Mesodermal cell (in vitro differentiated cells): ENCODE measurements at regions not wholly inside any gene's neighbourhood (a gene's known extent, or its start where the extent isn't known, plus 50 kb on each side); places are given as distances from the start of the nearest gene placed in this dataset.

ENCODE experiments used
- H3K27ac ChIP-seq: 2 replicates; pipeline ENCODE4 v1.7.0; 2013; ENCODE audit warnings: mild to moderate bottlenecking, low read depth, low read length, moderate library complexity; ENCODE audit not compliant: severe bottlenecking
- H3K36me3 ChIP-seq: 2 replicates; pipeline ENCODE4 v1.7.1; 2013; ENCODE audit warnings: mild to moderate bottlenecking, low read length, moderate library complexity; ENCODE audit not compliant: control insufficient read depth, insufficient read depth
- H3K4me1 ChIP-seq: one replicate; pipeline ENCODE4 v1.7.1; 2013; ENCODE audit warnings: mild to moderate bottlenecking, low read length; ENCODE audit not compliant: insufficient read depth, control insufficient read depth, poor library complexity, severe bottlenecking
- H3K4me3 ChIP-seq: 2 replicates; pipeline ENCODE4 v1.7.0; 2013; ENCODE audit warnings: low read length, control low read depth, mild to moderate bottlenecking; ENCODE audit not compliant: insufficient read depth, poor library complexity, severe bottlenecking; ENCODE audit errors: extremely low read depth
- H3K9me3 ChIP-seq: 2 replicates; pipeline ENCODE4 v1.7.1; 2013; ENCODE audit warnings: mild to moderate bottlenecking, low read length, moderate library complexity; ENCODE audit not compliant: control insufficient read depth
- WGBS, 2 experiments: methylation state at CpG; one replicate each; pipeline ENCODE4 v1.1.5; 2013; ENCODE audit warnings: missing lambda C conversion rate in 2 of 2; ENCODE audit not compliant: insufficient coverage in 2 of 2; 5-methylcytosine and 5-hydroxymethylcytosine counted together

DNA sequence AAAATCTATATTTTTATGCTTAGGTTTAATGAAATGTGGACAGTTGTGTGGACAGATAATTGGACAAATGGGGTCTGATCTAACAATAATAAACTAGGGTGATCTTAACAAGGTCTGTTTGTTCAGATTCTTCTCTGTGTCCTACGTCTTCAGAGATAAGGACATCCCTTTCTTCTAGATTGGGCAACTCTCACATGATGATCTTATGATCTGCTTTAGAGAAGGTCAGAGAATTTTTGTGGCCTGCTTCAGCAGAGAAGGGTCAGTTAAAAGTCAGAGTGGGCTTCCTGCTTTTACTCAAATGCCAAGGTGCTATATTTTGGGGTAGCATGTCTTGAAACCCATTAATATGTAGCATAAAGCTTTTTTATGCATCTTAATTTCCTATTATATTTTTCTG lies 63.8 kb upstream of the RGMB start:
- Histone ChIP-seq H3K4me1 (no peaks in the 10 kb centered on the region), H3K9me3 (no peaks in the 10 kb centered on the region), H3K27ac (no peak overlapping the region), H3K4me3 (no peak overlapping the region), H3K36me3 (no peaks in the 10 kb centered on the region)
- 67% methylated on average over 1 of the region's 1 CpG; no CpG with 5 or more reads in 1 of the 2 experiments for WGBS, 2 experiments

GRCh38 chr5:98713027-98713426 lies 60.4 kb upstream of the RGMB start:
- no peaks in the 10 kb centered on the region for H3K36me3 ChIP-seq
- H3K4me3 ChIP-seq, result no peak overlapping the region
- no peak overlapping the region for H3K27ac ChIP-seq

GRCh38 chr5:98713856-98714255 lies 59.6 kb upstream of the RGMB start:
- Histone ChIP-seq H3K4me3 (no peak overlapping the region), H3K4me1 (no peaks in the 10 kb centered on the region), H3K27ac (no peak overlapping the region), H3K9me3 (no peaks in the 10 kb centered on the region), H3K36me3 (no peaks in the 10 kb centered on the region)

More at GRCh38 chr5:98713027-98713426, 60.4 kb upstream of the RGMB start:
- Histone ChIP-seq H3K9me3 (no peaks in the 10 kb centered on the region), H3K4me1 (no peaks in the 10 kb centered on the region)

DNA sequence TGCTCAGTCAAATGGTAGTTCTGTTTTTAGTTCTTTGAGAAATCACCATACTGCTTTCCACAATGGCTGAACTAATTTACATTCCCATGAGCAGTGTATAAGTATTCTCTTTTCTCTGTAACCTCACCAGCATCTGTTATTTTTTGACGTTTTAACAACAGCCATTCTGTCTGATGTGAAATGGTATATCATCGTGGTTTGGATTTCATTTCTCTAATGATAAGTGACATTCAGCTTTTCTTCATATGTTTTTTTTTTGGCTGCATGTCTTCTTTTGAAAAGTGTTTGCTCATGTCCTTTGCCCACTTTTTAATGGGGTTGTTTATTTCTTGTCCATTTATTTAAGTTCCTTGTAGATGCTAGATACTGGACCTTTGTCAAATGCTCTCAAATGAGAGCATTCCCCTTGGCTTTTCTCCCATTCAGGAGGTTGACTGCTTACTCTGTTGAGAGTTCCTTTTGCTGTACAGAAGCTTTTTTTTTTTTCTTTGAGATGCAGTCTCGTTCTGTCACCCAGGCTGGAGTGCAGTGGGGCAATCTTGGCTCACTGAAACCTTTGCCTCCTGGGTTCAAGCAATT lies 58.7 kb upstream of the RGMB start:
- Histone ChIP-seq H3K9me3 (no peaks in the 10 kb centered on the region), H3K36me3 (no peaks in the 10 kb centered on the region), H3K4me3 (no peak overlapping the region), H3K27ac (no peak overlapping the region), H3K4me1 (no peaks in the 10 kb centered on the region)
- WGBS, 2 experiments, result no CpG with 5 or more reads among the region's 3 CpGs

DNA sequence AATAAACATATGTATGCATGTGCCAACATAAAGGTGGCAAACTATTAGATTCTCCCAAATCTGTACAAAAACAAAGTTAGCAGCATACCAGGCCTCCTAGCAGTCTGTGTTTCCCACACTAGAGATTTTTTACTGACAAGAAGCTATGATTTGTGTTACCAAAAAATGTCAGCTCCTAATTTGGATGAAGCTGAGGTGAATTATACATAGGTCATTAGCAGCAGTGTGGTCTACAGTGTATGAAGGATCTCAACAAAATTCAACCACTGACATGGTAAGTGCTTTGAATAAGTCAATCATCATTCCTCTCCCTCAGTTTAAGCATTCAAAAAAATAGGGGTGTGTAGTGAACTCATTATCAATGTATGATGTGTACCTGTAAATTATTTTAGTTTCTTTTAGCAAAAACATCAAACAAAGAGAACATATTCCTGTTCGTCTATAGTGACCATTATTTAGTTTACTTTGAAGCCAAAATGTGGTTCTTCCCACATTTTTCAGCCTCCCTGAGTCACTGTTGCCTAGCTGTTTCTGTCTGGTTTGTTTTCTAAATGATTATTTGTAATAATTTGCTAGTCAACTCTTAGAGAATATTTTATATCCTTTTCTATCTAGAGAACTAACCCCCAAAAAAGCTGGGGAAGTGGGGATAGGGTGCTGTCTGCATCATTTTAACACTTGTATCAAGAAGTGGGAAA lies 52.1 kb upstream of the RGMB start:
- Histone ChIP-seq H3K27ac (no peak overlapping the region), H3K36me3 (no peaks in the 10 kb centered on the region), H3K4me3 (no peak overlapping the region), H3K4me1 (no peaks in the 10 kb centered on the region), H3K9me3 (no peaks in the 10 kb centered on the region)
- WGBS, 2 experiments, result no CpG with 5 or more reads among the region's 1 CpG

DNA sequence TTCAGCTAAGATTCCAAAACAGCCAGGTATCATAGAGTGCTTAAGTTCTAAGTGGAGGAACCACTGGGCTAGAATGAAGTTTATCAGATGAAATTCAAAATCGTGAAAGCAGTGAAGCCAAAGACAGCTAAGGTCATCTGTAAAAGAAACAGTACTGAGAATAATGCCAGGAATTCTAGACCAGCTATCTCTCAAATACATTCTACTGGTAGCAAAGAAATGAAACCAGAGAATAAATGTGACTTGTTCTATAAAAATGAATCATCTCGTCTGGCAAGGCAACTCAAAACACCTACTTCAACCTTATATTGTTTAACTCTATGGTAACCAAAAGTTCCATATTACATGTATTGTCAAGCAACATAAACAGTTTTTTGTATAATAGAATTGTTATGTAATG lies 51.3 kb upstream of the RGMB start:
- 83 to 86% methylated on average over 1 of the region's 2 CpGs for WGBS, 2 experiments
- H3K9me3 ChIP-seq, result no peaks in the 10 kb centered on the region
- no peak overlapping the region for H3K4me3 ChIP-seq
- no peaks in the 10 kb centered on the region for H3K4me1 ChIP-seq
- no peaks in the 10 kb centered on the region for H3K36me3 ChIP-seq
- H3K27ac ChIP-seq, result no peak overlapping the region

GRCh38 chr5:98723061-98723460 lies 50.4 kb upstream of the RGMB start:
- Histone ChIP-seq H3K4me3 (no peak overlapping the region), H3K36me3 (no peaks in the 10 kb centered on the region), H3K9me3 (no peaks in the 10 kb centered on the region), H3K4me1 (no peaks in the 10 kb centered on the region), H3K27ac (no peak overlapping the region)
- 83 to 89% methylated on average over 1 of the region's 2 CpGs for WGBS, 2 experiments
